MCF 10A (cell line): ENCODE measurements at regions not wholly inside any gene's neighbourhood (a gene's known extent, or its start where the extent isn't known, plus 50 kb on each side); places are given as distances from the start of the nearest gene placed in this dataset.

Experiments used
- BruUV-seq: library from RNA; stranded (reverse); fragments of 400-500 nt; replicated peaks from 2 replicates; lab custom pipeline; 2021; lab: Mats Ljungman, UMichigan
- CTCF ChIA-PET: fragments of 300-600 bp; sonication (Branson Sonifier 250); formaldehyde crosslinking; extraction: SDS; loops from one replicate; lab custom pipeline; 2021; ENCODE audit warnings: antibody characterized with exemption, inconsistent platforms; lab: Yijun Ruan, JAX
- POLR2A ChIA-PET: fragments of 300-600, 350-650 bp; sonication (Branson Sonifier 250); formaldehyde crosslinking; extraction: SDS; loops from one replicate; lab custom pipeline; 2020; ENCODE audit warnings: antibody characterized with exemption, inconsistent platforms; lab: Yijun Ruan, JAX
- DNase-seq: peaks from one replicate; pipeline ENCODE4 v3.0.0-alpha.2; 2018; ENCODE audit not compliant: unreplicated experiment
- H3K27ac Mint-ChIP-seq: one replicate; pipeline ENCODE4 v1.8.0; 2022; ENCODE audit warnings: mild to moderate bottlenecking, low read depth, mixed read lengths; ENCODE audit not compliant: unreplicated experiment
- H3K27me3 Mint-ChIP-seq: one replicate; pipeline ENCODE4 v1.8.0; 2022; ENCODE audit warnings: mixed read lengths; ENCODE audit not compliant: insufficient read depth, unreplicated experiment
- H3K36me3 Mint-ChIP-seq: one replicate; pipeline ENCODE4 v1.8.0; 2022; ENCODE audit warnings: mild to moderate bottlenecking, moderate library complexity, mixed read lengths; ENCODE audit not compliant: insufficient read depth, unreplicated experiment
- H3K4me1 Mint-ChIP-seq: one replicate; pipeline ENCODE4 v1.8.0; 2022; ENCODE audit warnings: mixed read lengths; ENCODE audit not compliant: insufficient read depth, unreplicated experiment
- H3K4me3 Mint-ChIP-seq: one replicate; pipeline ENCODE4 v1.8.0; 2022; ENCODE audit warnings: mild to moderate bottlenecking, moderate library complexity, mixed read lengths; ENCODE audit not compliant: unreplicated experiment
- H3K9me3 Mint-ChIP-seq: one replicate; pipeline ENCODE4 v1.8.0; 2022; ENCODE audit warnings: mixed read lengths; ENCODE audit not compliant: unreplicated experiment
- CTCF ChIP-seq: fragments of 200-600 bp; IDR thresholded peaks from one replicate; pipeline ENCODE4 v1.8.0; 2022; ENCODE audit warnings: antibody characterized with exemption, mild to moderate bottlenecking; ENCODE audit not compliant: unreplicated experiment
- intact Hi-C: fragments of 100-400 bp; cut with micrococcal nuclease; formaldehyde crosslinking; loops from 2 replicates; pipeline ENCODE4 v1.14.1; 2022

- no peaks in the 10 kb centered on the region for H3K36me3 Mint-ChIP-seq
- no peak overlapping the region for H3K27ac Mint-ChIP-seq
- intact Hi-C loops, result loop anchor here (1.0 to 5.0 kb wide), 4 partner anchors 132 to 641 kb away; partner anchors contain the start of gene HOXA5
- H3K4me3 Mint-ChIP-seq, result no peak overlapping the region
- no TSS peak for BruUV-seq
- H3K9me3 Mint-ChIP-seq, result no peaks in the 10 kb centered on the region
- TF ChIP-seq CTCF, result peak; percentile 52
- H3K27me3 Mint-ChIP-seq, result no peaks in the 10 kb centered on the region
- ChIA-PET POLR2A (interaction anchor here (0.8 to 1.2 kb wide), 2 partner anchors 9 to 131 kb away, joined by 4 to 9 read pairs; no protein-coding TSS in a partner anchor), CTCF (interaction anchor here (0.6 to 1.5 kb wide), 16 partner anchors 9 to 764 kb away, joined by 3 to 20 read pairs (median 4); no protein-coding TSS in a partner anchor)
- DNase-seq, result peak; percentile 53
- H3K4me1 Mint-ChIP-seq, result no peaks in the 10 kb centered on the region
Measured at GRCh38 chr7:26500749-26501352, 209.2 kb downstream of the SNX10 start.

- ChIA-PET POLR2A (interaction anchor here (0.7 kb wide), 1 partner anchor 72 kb away, joined by 3 read pairs; no protein-coding TSS in a partner anchor), CTCF (interaction anchor here (0.6 to 4.7 kb wide), 6 partner anchors 9 to 1406 kb away, joined by 3 to 38 read pairs (median 4); no protein-coding TSS in a partner anchor)
- DNase-seq, result no peak
- Mint-ChIP-seq H3K27me3 (no peaks in the 10 kb centered on the region), H3K27ac (no peak overlapping the region), H3K4me3 (no peak overlapping the region), H3K36me3 (no peaks in the 10 kb centered on the region), H3K9me3 (no peaks in the 10 kb centered on the region), H3K4me1 (no peaks in the 10 kb centered on the region)
- intact Hi-C loops, result loop anchor here (5.0 kb wide), 2 partner anchors 612 to 638 kb away; partner anchors contain the start of gene HOXA5
- TF ChIP-seq CTCF, result no peak
- BruUV-seq, result no TSS peak
Measured at GRCh38 chr7:26504411-26505120, 212.9 kb downstream of the SNX10 start.

- no peak for TF ChIP-seq CTCF
- ChIA-PET CTCF (interaction anchor here (0.6 to 4.7 kb wide), 3 partner anchors 137 to 612 kb away, joined by 3 to 38 read pairs (median 4); no protein-coding TSS in a partner anchor), POLR2A (interaction anchor here (1.1 to 1.2 kb wide), 2 partner anchors 13 to 16 kb away, joined by 3 read pairs; no protein-coding TSS in a partner anchor)
- no peaks in the 10 kb centered on the region for H3K4me1 Mint-ChIP-seq
- no peaks in the 10 kb centered on the region for H3K9me3 Mint-ChIP-seq
- no peaks in the 10 kb centered on the region for H3K27me3 Mint-ChIP-seq
- no peaks in the 10 kb centered on the region for H3K36me3 Mint-ChIP-seq
- no peak for DNase-seq
- no TSS peak for BruUV-seq
- H3K4me3 Mint-ChIP-seq, result no peak overlapping the region
- intact Hi-C loops, result no loop called here
- H3K27ac Mint-ChIP-seq, result no peak overlapping the region
Measured at GRCh38 chr7:26506196-26506595, 214.5 kb downstream of the SNX10 start.
